NCI-H2107 treated with DMSO at 0.1 percent for 48 hours (cell line): ENCODE measurements at regions not wholly inside any gene's neighbourhood (a gene's known extent, or its start where the extent isn't known, plus 50 kb on each side); places are given as distances from the start of the nearest gene placed in this dataset.

Experiments
- DNase-seq: peaks from one replicate; lab custom pipeline; 2025; ENCODE audit not compliant: unreplicated experiment; lab: John Stamatoyannopoulos, UW

GRCh38 chr13:90783273-90783672 lies 564.2 kb upstream of the MIR17HG start:
- DNase-seq, result no peak

GRCh38 chr13:90787007-90787406 lies 560.5 kb upstream of the MIR17HG start:
- no peak for DNase-seq

GRCh38 chr13:90792335-90792734 lies 555.2 kb upstream of the MIR17HG start:
- no peak for DNase-seq

DNA sequence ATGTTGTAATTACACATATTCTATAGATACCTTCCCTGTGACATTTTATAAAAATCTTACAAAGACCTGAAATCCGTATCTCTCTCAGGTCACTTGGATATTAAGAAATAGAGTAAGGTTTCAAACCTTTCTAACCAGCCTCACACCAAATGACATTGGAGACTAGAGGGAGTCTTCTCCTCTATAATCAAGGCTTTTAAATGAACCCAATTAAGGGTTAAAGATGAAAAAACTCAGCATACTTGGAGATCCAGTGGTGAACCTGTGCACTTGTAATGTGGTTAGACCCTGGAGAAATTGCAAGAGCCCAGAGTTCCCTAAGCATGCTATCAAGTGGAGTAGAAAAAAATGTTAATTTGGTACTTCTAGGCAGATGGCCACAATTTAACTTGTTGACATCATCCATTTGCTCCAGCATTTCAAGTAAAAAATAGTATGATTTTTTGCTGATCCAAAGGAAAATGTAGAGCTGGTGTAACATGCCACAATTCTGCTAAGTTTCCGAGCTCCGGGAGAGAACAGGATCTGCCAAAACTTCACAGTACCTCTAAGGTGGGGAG lies 554.1 kb upstream of the MIR17HG start:
- no peak for DNase-seq

DNA sequence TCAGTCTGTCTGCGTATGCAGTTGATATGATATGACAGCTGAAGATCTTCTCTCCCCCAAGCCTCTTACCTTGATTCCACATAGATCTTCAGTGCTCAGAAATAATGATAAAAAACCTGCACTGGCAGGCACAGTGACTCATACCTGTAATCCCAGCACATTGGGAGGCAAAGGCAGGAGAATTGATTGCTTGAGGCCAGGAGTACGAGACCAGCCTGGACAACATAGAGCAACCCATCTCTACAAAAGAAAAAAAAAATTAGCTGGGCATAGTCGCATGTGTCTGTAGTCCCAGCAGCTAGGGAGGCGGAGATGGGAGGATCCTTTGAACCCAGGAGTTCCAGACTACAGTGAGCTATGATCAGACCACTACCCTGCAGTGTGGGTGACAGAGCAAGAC lies 551.0 kb upstream of the MIR17HG start:
- DNase-seq, result no peak

DNA sequence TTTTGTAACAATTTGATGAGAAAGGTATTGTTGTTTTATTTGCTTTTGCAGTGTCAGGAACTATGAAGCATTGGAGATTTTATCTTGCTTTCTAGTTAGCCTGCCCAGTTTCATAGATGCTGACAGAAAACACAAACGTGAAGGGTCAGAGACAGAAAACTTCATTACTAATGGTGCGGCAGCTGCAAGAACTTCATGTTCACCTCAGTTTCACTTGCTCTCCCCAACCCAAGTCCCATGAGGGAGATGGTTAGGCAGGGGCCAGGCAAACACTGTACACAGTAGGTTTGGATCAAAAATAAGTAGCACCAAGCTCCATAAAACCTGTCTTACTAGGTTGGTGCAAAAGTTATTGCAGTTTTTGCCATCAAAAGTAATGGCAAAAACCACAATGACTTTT lies 550.2 kb upstream of the MIR17HG start:
- DNase-seq, result no peak

DNA sequence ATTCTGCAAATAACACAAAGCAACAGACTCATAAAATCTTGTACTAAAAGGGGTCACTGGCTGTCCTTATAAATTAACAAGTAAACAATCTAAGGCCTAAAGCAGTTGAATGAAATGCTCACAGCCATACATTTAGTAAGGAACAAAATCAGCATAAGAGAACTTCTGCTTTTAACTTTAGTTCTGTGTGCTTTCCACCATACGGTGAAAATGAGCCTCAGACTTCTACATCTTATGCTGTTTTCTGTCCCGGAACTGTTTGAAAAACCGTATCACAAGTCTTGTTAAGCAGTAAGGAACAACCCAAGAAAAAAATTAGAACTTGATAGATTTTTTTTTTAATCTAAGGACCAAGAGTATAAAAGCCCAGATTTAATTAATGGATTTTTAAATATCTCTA lies 549.1 kb upstream of the MIR17HG start:
- DNase-seq, result no peak

GRCh38 chr13:90800082-90800746 lies 547.3 kb upstream of the MIR17HG start:
- no peak for DNase-seq

DNA sequence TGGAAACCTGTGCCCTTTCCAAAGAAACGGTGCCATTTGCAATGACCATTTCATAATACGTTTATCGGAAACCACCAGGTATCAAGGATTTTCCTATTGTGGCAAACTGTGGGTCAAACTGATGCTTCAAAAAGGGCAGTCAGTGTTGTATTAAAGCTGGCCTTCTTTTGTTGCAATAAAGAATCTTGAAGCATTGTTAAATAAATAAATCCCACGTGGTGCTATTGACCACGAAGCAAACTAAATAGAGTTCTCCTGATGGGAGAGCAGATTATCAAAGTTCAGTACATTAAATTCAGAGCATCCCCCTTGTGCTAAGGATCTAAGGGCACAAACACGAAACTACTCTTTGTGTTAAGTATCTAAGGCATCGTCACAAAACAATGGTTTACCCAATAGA lies 545.9 kb upstream of the MIR17HG start:
- DNase-seq, result no peak

- no peak for DNase-seq
Measured at GRCh38 chr13:90803210-90803609, 544.3 kb upstream of the MIR17HG start.

DNA sequence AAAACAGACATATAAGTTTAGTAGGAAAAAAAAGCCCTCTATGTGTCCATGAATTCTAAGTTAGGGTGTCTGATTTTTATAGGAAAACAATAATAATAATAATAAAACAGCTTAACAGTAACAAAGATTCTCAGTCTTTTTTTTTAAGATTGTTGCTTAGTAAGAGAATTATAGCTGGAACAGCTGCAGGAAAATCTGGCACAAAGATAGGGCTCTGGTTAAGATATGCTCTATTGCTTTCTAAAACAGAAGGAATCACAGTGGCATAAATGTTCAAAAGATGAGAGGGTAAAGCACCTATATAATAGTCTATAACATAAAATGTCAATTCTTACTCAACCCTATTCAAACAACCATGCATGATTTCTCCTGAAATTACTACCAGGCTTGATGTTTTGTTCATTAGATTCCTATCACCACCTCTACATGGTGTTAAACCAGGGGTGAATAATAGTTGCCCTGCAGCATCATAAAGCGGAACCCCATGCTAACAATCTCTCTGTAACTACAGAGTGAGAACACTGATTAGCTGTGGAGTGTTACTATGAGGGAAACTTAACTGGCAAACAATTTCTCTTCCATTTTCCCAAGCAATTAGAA lies 541.4 kb upstream of the MIR17HG start:
- no peak for DNase-seq

GRCh38 chr13:90806892-90807291 lies 540.6 kb upstream of the MIR17HG start:
- DNase-seq, result no peak

DNA sequence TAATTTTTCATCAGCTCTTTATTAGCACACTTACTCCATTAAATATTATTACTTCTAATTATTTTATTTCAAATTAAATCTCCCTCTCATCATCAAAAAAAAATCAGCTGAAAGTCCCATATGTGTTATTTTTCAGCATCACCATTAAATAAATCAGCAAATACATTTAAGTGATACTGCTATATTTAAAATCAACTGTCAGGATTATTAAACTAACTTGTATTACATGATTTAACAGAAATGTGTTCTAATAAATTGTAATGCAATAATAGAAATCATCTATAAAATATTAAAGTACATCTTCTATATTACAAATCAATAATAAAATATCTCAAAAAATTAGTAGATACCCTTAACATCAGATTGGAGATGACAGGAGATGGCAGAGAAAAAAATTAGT lies 538.6 kb upstream of the MIR17HG start:
- DNase-seq, result no peak

GRCh38 chr13:90824032-90824431 lies 523.5 kb upstream of the MIR17HG start:
- no peak for DNase-seq

DNA sequence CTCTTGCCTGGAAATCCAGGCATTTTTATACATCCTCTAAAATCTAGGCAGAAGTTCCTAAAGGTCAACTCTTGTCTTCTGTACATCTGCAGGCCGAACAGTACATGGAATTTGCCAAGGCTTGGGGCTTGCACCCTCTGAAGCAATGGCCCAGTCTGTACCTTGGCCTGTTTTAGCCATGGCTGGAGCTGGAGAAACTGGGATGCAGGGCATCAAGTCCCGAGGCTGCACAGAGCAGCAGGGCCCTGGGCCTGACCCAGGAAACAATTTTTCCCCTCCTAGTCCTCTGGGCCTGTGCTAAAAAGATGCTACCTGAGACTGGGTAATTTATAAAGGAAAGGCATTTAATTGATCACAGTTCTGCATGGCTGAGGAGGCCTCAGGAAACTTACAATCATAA lies 520.8 kb upstream of the MIR17HG start:
- DNase-seq, result no peak

DNA sequence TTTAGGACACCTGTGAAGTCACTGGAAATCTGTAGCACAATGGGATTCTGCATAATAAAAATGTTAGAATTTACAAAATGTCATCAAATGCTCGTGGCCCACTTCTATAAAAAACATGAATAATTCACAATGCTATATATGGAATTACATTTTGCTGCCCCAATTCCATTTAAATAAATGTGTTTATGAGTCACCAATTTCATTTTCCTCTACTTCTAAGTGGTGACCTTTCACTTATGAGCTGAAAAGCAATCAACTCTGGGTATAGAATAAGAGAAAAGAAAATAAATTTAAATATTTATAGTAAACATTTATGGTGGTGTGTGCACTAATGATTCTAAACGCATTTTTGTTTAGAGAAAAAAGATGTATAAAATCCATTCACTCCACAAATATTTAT lies 516.7 kb upstream of the MIR17HG start:
- no peak for DNase-seq

DNA sequence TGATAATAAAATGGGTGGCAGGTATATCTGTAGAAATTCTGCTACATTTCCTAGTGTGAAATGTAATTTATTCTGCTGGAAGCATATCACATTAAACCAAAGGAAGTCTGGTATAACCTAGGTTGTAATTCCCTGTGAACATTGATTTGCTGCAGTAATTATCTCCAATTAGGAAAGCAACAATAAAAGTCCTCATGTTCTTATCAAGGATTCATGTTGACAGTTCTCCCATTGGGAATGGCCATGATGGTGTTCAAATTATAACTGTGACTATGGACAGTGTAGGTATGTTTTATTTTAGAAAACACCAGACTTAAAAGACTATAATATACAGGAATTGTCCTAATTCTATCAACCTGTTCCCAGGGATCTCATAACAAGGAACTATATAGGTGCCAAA lies 513.5 kb upstream of the MIR17HG start:
- DNase-seq, result no peak

GRCh38 chr13:90834700-90835099 lies 512.8 kb upstream of the MIR17HG start:
- DNase-seq, result no peak

DNA sequence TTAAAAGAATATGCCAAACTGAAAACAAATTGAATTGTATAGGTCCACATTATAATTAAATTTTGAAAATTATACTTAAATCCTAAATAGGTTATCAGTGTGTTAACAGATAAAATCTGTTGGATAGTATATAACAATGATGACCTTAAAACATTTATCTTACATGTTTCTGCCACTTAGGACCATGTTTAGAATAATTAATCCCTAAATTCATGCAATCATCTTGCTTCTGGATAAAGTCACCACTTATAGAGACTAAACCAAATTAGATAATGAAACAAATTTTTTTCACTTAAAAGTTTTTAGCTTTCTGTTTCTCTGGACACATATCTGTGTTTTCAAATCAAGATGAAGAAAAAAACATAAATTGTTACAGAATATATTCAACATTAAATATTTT lies 511.7 kb upstream of the MIR17HG start:
- DNase-seq, result no peak

DNA sequence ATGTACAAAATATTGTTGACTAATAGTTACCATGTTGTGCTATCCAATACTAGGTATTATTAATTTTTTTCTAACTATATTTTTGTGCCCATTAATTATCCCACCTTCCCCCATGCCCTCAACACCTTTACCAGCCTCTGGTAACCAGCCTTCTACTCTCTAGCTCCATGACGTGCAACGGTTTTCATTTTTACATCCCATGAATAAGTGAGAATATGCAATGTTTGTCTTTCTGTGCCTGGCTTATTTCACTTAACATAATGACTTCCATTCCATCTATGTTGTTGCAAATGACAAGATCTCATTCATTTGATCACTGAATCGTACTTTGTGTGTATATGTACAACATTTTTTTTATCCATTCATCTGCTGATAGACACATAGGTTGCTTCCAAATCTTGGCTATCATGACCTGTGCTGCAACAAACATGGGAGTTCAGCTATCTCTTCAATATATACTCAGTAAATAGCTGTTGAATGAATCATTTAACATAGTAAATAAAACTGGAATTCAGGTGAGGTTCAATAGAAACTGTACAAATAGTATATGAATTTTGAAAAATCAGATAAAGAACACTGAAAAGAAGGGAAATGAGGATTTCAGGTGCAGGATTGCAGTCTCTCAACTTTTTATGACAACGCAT lies 509.0 kb upstream of the MIR17HG start:
- no peak for DNase-seq

DNA sequence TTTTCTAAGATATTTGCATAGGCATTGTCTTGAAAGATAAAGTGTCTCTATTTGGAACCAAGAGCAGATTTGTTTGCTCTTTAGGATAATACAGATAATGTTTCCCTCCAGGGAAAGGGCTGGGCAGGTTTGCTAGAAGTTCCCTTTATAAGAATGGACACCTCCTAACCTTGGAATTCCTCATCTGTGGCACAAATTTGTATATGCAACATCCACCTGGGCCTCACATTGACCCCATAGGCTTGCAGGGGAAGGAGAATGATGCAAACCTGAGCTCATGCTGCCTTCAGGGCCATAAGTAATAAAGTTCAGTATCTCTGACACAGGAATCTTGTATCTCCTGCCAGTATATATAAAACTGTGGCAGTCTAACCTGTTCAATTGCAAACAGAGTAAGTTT lies 508.4 kb upstream of the MIR17HG start:
- DNase-seq, result no peak

- no peak for DNase-seq
Measured at GRCh38 chr13:90846936-90847335, 500.6 kb upstream of the MIR17HG start.
